ENCODE measurements at regions not wholly inside any gene's neighbourhood (a gene's known extent, or its start where the extent isn't known, plus 50 kb on each side); places are given as distances from the start of the nearest gene placed in this dataset.

GRCh38 chr1:34277150-34277549 is 100.4 kb downstream of the C1orf94 start:
- no peaks in the 10 kb centered on the region for H3K36me3 ChIP-seq (ENCODE audit: control insufficient read depth in 4 of 4, insufficient read depth in 3 of 4, low read depth in 1 of 4, low read length in 3 of 4)
- H3K27me3 ChIP-seq (ENCODE audit: control insufficient read depth in 4 of 4, insufficient read depth in 4 of 4, low read length in 3 of 4): peaks cover 0 to 3% (median 0%) of the 10 kb centered on the region in 4 donors
- 81% methylated on average over 2 of the region's 2 CpGs for WGBS
- no peaks in the 10 kb centered on the region for H3K4me1 ChIP-seq (ENCODE audit: control insufficient read depth in 4 of 4, insufficient read depth in 4 of 4, low read length in 3 of 4)
- no peak for DNase-seq (ENCODE audit: low spot score)
- H3K9ac ChIP-seq (ENCODE audit: low read depth in 1 of 2, low read length in 2 of 2): no peak overlapping the region
- TF ChIP-seq, protein P1, sequence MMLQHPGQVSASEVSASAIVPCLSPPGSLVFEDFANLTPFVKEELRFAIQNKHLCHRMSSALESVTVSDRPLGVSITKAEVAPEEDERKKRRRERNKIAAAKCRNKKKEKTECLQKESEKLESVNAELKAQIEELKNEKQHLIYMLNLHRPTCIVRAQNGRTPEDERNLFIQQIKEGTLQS (IDR thresholded peaks at IDR 0.05): no peak
- TF ChIP-seq, protein P2, sequence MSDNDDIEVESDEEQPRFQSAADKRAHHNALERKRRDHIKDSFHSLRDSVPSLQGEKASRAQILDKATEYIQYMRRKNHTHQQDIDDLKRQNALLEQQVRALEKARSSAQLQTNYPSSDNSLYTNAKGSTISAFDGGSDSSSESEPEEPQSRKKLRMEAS (IDR thresholded peaks at IDR 0.05): no peak
- TF ChIP-seq SP1 (IDR thresholded peaks at IDR 0.05): no peak
- no peak for TF ChIP-seq HNF4A (conservative IDR thresholded peaks at IDR 0.05)
- TF ChIP-seq FOXA2 (IDR thresholded peaks at IDR 0.05): no peak
- TF ChIP-seq ZBTB33 (IDR thresholded peaks at IDR 0.05): no peak
- TF ChIP-seq EGR1 (IDR thresholded peaks at IDR 0.05; ENCODE audit: low read depth in 2 of 2): no peak
- TF ChIP-seq FOXA1 (IDR thresholded peaks at IDR 0.05): no peak
- no peak for TF ChIP-seq NR2F2 (IDR thresholded peaks at IDR 0.05)
- no peak for TF ChIP-seq JUND (IDR thresholded peaks at IDR 0.05)
- TF ChIP-seq RXRA (IDR thresholded peaks at IDR 0.05): no peak
- TF ChIP-seq TAF1 (conservative IDR thresholded peaks at IDR 0.05): no peak
- TF ChIP-seq GABPA (IDR thresholded peaks at IDR 0.05 in 1 of 2, conservative IDR thresholded peaks at IDR 0.05 in 1 of 2): no peak
- no peak for TF ChIP-seq RAD21 (IDR thresholded peaks at IDR 0.05)
- TF ChIP-seq, protein P3, sequence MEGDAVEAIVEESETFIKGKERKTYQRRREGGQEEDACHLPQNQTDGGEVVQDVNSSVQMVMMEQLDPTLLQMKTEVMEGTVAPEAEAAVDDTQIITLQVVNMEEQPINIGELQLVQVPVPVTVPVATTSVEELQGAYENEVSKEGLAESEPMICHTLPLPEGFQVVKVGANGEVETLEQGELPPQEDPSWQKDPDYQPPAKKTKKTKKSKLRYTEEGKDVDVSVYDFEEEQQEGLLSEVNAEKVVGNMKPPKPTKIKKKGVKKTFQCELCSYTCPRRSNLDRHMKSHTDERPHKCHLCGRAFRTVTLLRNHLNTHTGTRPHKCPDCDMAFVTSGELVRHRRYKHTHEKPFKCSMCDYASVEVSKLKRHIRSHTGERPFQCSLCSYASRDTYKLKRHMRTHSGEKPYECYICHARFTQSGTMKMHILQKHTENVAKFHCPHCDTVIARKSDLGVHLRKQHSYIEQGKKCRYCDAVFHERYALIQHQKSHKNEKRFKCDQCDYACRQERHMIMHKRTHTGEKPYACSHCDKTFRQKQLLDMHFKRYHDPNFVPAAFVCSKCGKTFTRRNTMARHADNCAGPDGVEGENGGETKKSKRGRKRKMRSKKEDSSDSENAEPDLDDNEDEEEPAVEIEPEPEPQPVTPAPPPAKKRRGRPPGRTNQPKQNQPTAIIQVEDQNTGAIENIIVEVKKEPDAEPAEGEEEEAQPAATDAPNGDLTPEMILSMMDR (IDR thresholded peaks at IDR 0.05; ENCODE audit: low read depth, low read length, missing input control): no peak
- no peak for TF ChIP-seq REST (IDR thresholded peaks at IDR 0.05)
- TF ChIP-seq HNF4G (IDR thresholded peaks at IDR 0.05): no peak
- TF ChIP-seq YY1 (IDR thresholded peaks at IDR 0.05): no peak
- H3K9me3 ChIP-seq (ENCODE audit: control insufficient read depth in 4 of 4, low read length in 3 of 4): no peaks in the 10 kb centered on the region
- H3K27ac ChIP-seq (ENCODE audit: low read depth in 1 of 2, low read length in 2 of 2): no peak overlapping the region
- no peak overlapping the region for H3K4me3 ChIP-seq (ENCODE audit: low read depth in 1 of 3, low read length in 3 of 3)

Data from liver (tissue), 8 donors.